ENCODE measurements at regions not wholly inside any gene's neighbourhood (a gene's known extent, or its start where the extent isn't known, plus 50 kb on each side); places are given as distances from the start of the nearest gene placed in this dataset.

- TF ChIP-seq CTCF (conservative IDR thresholded peaks at IDR 0.05; ENCODE audit: control insufficient read depth, insufficient read depth, low read depth, low read length) = no peak
- no peak overlapping the region for H3K4me3 ChIP-seq (ENCODE audit: control insufficient read depth, low read depth, low read length)
- DNase-seq (ENCODE audit: low read depth) = no peak
Measured at GRCh38 chr1:4402032-4402431, 252.4 kb upstream of the AJAP1 start.

- DNase-seq (ENCODE audit: low read depth) = no peak
- no peak overlapping the region for H3K4me3 ChIP-seq (ENCODE audit: control insufficient read depth, low read depth, low read length)
- TF ChIP-seq CTCF (conservative IDR thresholded peaks at IDR 0.05; ENCODE audit: control insufficient read depth, insufficient read depth, low read depth, low read length) = no peak
Measured at GRCh38 chr1:4404854-4405590, 249.4 kb upstream of the AJAP1 start.

GRCh38 chr1:4407851-4408250 lies 246.6 kb upstream of the AJAP1 start:
- no peak for DNase-seq (ENCODE audit: low read depth)
- no peak overlapping the region for H3K4me3 ChIP-seq (ENCODE audit: control insufficient read depth, low read depth, low read length)
- no peak for TF ChIP-seq CTCF (conservative IDR thresholded peaks at IDR 0.05; ENCODE audit: control insufficient read depth, insufficient read depth, low read depth, low read length)

GRCh38 chr1:4408380-4408779 lies 246.0 kb upstream of the AJAP1 start:
- TF ChIP-seq CTCF (conservative IDR thresholded peaks at IDR 0.05; ENCODE audit: control insufficient read depth, insufficient read depth, low read depth, low read length) = no peak
- no peak for DNase-seq (ENCODE audit: low read depth)
- H3K4me3 ChIP-seq (ENCODE audit: control insufficient read depth, low read depth, low read length) = no peak overlapping the region

- no peak overlapping the region for H3K4me3 ChIP-seq (ENCODE audit: control insufficient read depth, low read depth, low read length)
- TF ChIP-seq CTCF (conservative IDR thresholded peaks at IDR 0.05; ENCODE audit: control insufficient read depth, insufficient read depth, low read depth, low read length) = no peak
- no peak for DNase-seq (ENCODE audit: low read depth)
Measured at GRCh38 chr1:4411862-4412261, 242.5 kb upstream of the AJAP1 start.

GRCh38 chr1:4415476-4415875 lies 238.9 kb upstream of the AJAP1 start:
- DNase-seq (ENCODE audit: low read depth) = no peak
- no peak overlapping the region for H3K4me3 ChIP-seq (ENCODE audit: control insufficient read depth, low read depth, low read length)
- no peak for TF ChIP-seq CTCF (conservative IDR thresholded peaks at IDR 0.05; ENCODE audit: control insufficient read depth, insufficient read depth, low read depth, low read length)

- no peak for TF ChIP-seq CTCF (conservative IDR thresholded peaks at IDR 0.05; ENCODE audit: control insufficient read depth, insufficient read depth, low read depth, low read length)
- no peak for DNase-seq (ENCODE audit: low read depth)
Measured at GRCh38 chr1:4416189-4416588, 238.2 kb upstream of the AJAP1 start.

More at GRCh38 chr1:4416189-4416588, 238.2 kb upstream of the AJAP1 start:
- no peak overlapping the region for H3K4me3 ChIP-seq (ENCODE audit: control insufficient read depth, low read depth, low read length)
